ENCODE measurements at regions not wholly inside any gene's neighbourhood (a gene's known extent, or its start where the extent isn't known, plus 50 kb on each side); places are given as distances from the start of the nearest gene placed in this dataset.

DNA sequence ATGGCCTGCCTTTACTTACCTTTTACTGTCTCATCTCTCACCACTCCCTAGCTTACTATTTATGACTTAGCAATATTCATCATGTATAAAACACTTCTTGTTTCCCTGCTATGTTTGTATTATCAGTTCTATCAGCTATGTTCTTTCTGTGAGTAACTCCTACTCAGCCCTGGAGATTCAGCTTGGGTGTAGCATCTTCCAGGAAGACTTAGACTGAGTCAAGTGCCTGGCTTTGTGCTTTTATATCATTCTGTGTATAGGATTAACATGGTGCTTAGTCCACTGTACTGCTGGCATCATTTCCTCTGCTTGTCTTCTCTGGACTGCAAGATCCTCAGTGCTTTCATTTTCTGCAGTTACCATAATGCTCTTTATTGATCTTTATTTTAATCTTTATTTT lies 257.8 kb downstream of the BTBD3 start:
- TF ChIP-seq, protein P1, sequence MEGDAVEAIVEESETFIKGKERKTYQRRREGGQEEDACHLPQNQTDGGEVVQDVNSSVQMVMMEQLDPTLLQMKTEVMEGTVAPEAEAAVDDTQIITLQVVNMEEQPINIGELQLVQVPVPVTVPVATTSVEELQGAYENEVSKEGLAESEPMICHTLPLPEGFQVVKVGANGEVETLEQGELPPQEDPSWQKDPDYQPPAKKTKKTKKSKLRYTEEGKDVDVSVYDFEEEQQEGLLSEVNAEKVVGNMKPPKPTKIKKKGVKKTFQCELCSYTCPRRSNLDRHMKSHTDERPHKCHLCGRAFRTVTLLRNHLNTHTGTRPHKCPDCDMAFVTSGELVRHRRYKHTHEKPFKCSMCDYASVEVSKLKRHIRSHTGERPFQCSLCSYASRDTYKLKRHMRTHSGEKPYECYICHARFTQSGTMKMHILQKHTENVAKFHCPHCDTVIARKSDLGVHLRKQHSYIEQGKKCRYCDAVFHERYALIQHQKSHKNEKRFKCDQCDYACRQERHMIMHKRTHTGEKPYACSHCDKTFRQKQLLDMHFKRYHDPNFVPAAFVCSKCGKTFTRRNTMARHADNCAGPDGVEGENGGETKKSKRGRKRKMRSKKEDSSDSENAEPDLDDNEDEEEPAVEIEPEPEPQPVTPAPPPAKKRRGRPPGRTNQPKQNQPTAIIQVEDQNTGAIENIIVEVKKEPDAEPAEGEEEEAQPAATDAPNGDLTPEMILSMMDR (IDR thresholded peaks at IDR 0.05; ENCODE audit: extremely low read depth, missing control alignments), result no peak
- DNase-seq (ENCODE audit: low spot score), result no peak

DNA sequence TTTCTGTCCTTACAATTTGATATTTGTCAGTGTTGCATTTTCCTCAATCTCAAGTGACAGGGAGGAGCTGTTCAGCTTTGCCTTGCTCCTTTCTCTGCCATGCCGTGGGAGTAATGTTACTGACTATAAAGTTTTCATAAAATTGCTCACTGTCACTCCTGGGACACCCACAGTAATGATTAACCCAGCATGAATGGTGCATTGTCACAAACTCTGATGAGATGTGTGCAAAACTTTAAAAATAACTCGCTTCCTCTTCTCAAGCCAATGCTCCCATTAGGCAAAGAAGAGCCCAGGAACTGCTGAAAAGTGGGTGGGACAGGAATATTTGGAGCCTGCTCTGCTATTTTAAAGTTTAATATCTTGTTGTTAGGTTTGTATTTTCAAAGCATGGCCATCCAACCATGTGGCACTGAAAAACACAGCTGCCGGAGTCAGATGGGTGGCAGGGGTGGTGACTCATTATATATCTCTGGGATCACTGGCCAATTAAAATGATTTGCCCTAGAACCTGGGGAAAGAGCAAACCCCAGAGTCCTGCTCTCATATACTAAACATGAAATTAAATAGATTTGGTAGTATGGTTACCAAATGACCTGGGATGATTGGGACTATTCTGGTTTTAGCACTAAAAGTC lies 260.1 kb downstream of the BTBD3 start:
- DNase-seq (ENCODE audit: low spot score), result no peak
- TF ChIP-seq, protein P1 (IDR thresholded peaks at IDR 0.05; ENCODE audit: extremely low read depth, missing control alignments), result no peak

DNA sequence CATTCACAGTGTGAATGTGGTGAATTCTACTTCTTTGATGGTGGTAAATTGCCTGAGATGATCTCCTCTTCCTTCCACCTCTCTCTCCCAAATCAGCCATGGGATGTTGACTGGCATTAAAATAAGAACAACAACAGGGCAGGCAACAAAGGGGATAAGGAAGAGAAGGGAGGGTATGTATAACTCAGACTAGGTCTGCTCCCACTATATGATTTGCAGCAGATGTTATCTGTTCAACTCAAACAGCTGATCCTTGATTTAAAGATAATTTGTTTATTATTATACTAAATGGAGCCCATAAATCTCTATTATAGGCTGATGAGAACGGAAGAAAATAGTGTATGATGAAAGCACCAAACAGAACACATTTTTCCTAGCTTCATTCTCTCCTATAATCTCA lies 262.0 kb downstream of the BTBD3 start:
- no peak for DNase-seq (ENCODE audit: low spot score)
- TF ChIP-seq, protein P1 (IDR thresholded peaks at IDR 0.05; ENCODE audit: extremely low read depth, missing control alignments), result no peak

DNA sequence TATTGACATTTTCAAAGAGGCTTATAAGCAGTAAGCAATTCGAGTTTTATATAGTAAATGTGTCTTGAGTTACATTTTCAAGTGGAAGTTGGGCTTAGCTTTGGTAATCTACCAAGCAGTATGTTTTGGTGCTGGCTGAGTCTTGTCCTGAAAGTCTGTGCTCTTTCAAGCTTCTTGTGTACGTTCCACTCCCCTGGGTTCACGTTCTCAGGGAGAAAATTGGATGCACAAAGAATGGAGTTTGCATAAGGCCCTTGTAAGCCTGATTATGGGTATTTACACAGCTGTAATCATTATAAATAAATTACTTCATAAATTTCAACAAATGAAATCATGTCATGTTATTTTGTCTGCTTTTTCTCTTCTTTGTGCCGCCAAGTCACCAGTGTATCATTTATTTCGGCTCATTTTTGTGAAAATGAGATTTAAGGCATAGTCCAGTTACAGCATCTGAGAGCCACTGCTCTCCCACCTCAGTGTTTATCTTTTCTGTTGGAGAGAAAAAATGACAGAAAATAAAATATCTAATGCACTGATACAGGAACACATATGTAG lies 262.5 kb downstream of the BTBD3 start:
- no peak for DNase-seq (ENCODE audit: low spot score)
- TF ChIP-seq, protein P1 (IDR thresholded peaks at IDR 0.05; ENCODE audit: extremely low read depth, missing control alignments), result no peak

DNA sequence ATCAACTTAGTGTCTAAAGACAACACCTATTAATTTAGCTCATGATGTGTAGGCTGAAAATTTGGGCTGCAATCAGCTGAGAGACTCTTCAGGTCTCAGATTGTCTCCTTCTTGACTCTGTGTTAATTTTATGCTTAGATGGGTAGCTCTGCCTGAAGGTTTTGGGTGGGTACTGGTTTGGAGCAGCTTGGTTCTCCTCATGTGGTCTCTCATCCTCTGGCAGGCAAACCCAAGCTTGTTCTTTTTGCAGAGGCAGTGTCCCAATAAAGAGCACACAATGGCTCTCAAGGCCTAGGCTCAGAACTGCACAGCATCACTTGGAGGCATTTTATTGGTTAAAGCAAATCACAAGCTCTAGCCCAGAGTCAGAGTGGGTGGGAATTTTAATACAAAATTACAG lies 280.6 kb downstream of the BTBD3 start:
- TF ChIP-seq, protein P1 (IDR thresholded peaks at IDR 0.05; ENCODE audit: extremely low read depth, missing control alignments), result no peak
- DNase-seq (ENCODE audit: low spot score), result no peak

DNA sequence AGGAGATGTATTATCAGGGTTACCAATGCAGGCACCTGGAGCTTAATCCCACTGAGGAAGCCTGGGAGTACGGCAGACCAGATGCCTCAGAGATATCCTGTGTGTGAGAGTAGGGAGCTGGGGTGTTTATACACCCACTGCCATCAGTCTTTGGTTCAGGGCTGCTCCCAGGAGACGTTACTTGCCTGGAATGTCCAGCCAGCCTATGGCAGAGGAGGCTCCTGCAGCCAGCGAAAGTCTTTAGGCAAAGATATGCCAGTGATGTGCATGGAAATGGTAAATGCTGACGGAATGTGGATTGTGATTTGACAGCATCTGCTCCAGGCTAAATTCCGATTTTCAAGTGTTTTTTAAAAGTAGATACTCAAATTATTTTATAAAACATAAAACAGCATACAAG lies 282.0 kb downstream of the BTBD3 start:
- DNase-seq (ENCODE audit: low spot score), result no peak
- TF ChIP-seq, protein P1 (IDR thresholded peaks at IDR 0.05; ENCODE audit: extremely low read depth, missing control alignments), result no peak

DNA sequence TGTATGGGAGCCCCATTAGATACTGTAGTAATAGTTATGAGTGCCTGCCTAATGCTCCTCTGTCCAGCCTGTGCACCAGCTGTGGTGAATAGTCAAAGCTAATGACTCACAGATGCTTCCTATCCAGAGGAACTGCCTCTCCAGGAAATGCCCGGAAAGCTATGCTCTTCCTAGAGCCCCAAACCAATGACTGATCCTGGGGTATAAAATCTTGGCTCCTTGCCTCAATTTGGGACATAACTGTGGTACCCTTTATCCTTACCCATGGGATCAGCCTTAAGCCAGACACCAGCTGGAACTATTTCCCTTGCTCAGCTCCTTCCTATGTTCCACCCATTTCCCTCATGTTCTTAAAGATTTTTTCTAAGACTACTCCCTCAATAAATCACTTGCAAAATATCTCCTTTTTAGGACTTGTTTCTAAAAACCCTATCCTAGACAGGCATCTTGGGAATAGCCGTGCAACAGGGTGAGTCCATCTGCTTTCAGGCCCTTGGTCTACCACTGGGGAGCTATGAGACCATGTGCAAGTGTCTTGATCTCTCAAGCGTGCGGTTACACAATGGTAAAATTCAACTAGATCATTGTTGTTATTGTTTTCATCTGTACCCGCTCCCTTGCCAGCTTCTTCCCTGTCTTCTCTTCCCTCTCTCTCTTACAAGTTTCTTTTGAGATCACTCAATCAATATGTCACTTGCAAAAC lies 283.7 kb downstream of the BTBD3 start:
- DNase-seq (ENCODE audit: low spot score), result no peak
- TF ChIP-seq, protein P1 (IDR thresholded peaks at IDR 0.05; ENCODE audit: extremely low read depth, missing control alignments), result no peak

Data from GM20000 (cell line).